ENCODE measurements at regions not wholly inside any gene's neighbourhood (a gene's known extent, or its start where the extent isn't known, plus 50 kb on each side); places are given as distances from the start of the nearest gene placed in this dataset.

DNA sequence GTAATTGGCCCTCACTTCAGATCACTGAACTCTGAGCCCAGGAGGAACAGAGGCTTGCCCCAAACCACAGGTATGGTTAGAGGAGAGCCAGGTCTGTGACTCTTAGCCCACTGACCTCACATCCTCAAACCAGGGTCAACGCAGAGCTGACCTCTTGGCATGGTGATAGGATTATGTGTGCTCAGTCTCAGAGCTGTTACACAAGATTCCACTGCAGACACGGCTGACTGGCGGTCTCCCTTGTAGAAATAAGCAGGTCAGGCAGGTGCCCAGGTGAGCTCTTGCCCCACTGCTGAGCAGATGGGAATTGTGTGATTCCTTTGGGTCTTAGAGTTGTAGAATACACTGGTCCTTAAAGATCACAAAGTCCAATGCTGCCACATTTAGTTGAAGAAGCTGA lies 66.0 kb upstream of the PITX1 start:
- no peaks in the 10 kb centered on the region for H3K9me3 ChIP-seq
- 86 to 91% methylated on average over 3 of the region's 3 CpGs for whole genome bisulfite sequencing, 2 donors
- no peak for DNase-seq
- no peak for TF ChIP-seq CTCF (IDR thresholded peaks at IDR 0.05)
- TF ChIP-seq EP300 (IDR thresholded peaks at IDR 0.05) = no peak
- no peak for TF ChIP-seq POLR2A (IDR thresholded peaks at IDR 0.05)
- no peak for TF ChIP-seq POLR2AphosphoS5 (IDR thresholded peaks at IDR 0.05)
- no peak overlapping the region for H3K27ac ChIP-seq
- no peaks in the 10 kb centered on the region for H3K4me1 ChIP-seq
- intact Hi-C loops (cut with DNase I) = no loop called here
- no peaks in the 10 kb centered on the region for H3K27me3 ChIP-seq
- no peaks in the 10 kb centered on the region for H3K36me3 ChIP-seq
- no peak overlapping the region for H3K4me3 ChIP-seq

- intact Hi-C loops (cut with DNase I) = no loop called here
- WGBS, 2 donors = 94 to 95% methylated on average over 2 of the region's 2 CpGs
These were observed 63.4 kb upstream of the PITX1 start for GRCh38 chr5:135097390-135097789.

DNA sequence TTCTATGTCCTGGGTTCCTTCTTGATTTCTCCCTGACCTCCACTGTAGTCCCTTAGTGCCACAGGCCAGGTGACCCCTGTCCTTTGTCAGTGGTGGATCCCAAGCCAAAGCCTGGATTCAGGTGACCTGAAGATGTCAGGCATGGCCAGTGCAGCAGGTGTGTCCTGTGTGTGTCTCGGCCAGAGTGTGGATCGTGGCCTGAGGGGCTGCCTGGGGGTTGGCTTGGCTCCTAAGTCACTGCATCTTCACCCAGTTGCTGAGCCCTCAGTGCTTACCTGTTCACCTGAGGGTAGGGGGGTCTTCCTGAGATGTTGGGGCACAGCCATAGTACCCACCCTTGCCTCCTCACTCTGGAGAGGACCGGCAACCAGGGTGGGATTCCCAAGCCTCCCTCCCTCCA lies 61.8 kb upstream of the PITX1 start:
- Histone ChIP-seq H3K4me3 (no peak overlapping the region), H3K27ac (no peak overlapping the region), H3K9me3 (no peaks in the 10 kb centered on the region), H3K4me1 (no peaks in the 10 kb centered on the region), H3K36me3 (no peaks in the 10 kb centered on the region), H3K27me3 (no peaks in the 10 kb centered on the region)
- peak; percentile 34 for DNase-seq
- WGBS, 2 donors = 94 to 96% methylated on average over 3 of the region's 3 CpGs
- intact Hi-C loops (cut with DNase I) = no loop called here
- no peak for TF ChIP-seq POLR2A (IDR thresholded peaks at IDR 0.05)
- no peak for TF ChIP-seq CTCF (IDR thresholded peaks at IDR 0.05)
- TF ChIP-seq EP300 (IDR thresholded peaks at IDR 0.05) = no peak
- TF ChIP-seq POLR2AphosphoS5 (IDR thresholded peaks at IDR 0.05) = no peak

More at GRCh38 chr5:135097390-135097789, 63.4 kb upstream of the PITX1 start:
- TF ChIP-seq CTCF (IDR thresholded peaks at IDR 0.05) (no peak), POLR2AphosphoS5 (IDR thresholded peaks at IDR 0.05) (no peak), EP300 (IDR thresholded peaks at IDR 0.05) (no peak), POLR2A (IDR thresholded peaks at IDR 0.05) (no peak)
- H3K27me3 ChIP-seq = no peaks in the 10 kb centered on the region
- H3K27ac ChIP-seq = no peak overlapping the region
- H3K36me3 ChIP-seq = no peaks in the 10 kb centered on the region
- H3K9me3 ChIP-seq = no peaks in the 10 kb centered on the region
- no peak for DNase-seq
- H3K4me1 ChIP-seq = no peaks in the 10 kb centered on the region
- no peak overlapping the region for H3K4me3 ChIP-seq

GRCh38 chr5:135095052-135095715 lies 61.2 kb upstream of the PITX1 start:
- Histone ChIP-seq H3K9me3 (no peaks in the 10 kb centered on the region), H3K27me3 (no peaks in the 10 kb centered on the region), H3K27ac (no peak overlapping the region), H3K4me1 (no peaks in the 10 kb centered on the region), H3K4me3 (no peak overlapping the region), H3K36me3 (no peaks in the 10 kb centered on the region)
- 84 to 85% methylated on average over 6 of the region's 6 CpGs for WGBS, 2 donors
- no peak for DNase-seq
- no peak for TF ChIP-seq POLR2A (IDR thresholded peaks at IDR 0.05)
- no peak for TF ChIP-seq CTCF (IDR thresholded peaks at IDR 0.05)
- no peak for TF ChIP-seq EP300 (IDR thresholded peaks at IDR 0.05)
- no peak for TF ChIP-seq POLR2AphosphoS5 (IDR thresholded peaks at IDR 0.05)
- intact Hi-C loops (cut with DNase I) = no loop called here
